T-helper 1 cell treated with Interleukin-12 subunit alpha and Interleukin-12 subunit beta and Interleukin-4 antibody, amounts not matched to agents 30 ng/mL and 1 ng/mL, for 36 hours (primary cell): ENCODE measurements at regions not wholly inside any gene's neighbourhood (a gene's known extent, or its start where the extent isn't known, plus 50 kb on each side); places are given as distances from the start of the nearest gene placed in this dataset.

Source experiments
- intact Hi-C: fragments of 100-400 bp; cut with micrococcal nuclease; formaldehyde crosslinking; loops from one replicate; pipeline ENCODE4 v1.15.1; 2024

GRCh38 chr1:60388092-60388987 is 314.8 kb upstream of the C1orf87 start:
- intact Hi-C loops, result no loop called here

GRCh38 chr1:60387175-60387574 is 313.6 kb upstream of the C1orf87 start:
- intact Hi-C loops, result no loop called here

DNA sequence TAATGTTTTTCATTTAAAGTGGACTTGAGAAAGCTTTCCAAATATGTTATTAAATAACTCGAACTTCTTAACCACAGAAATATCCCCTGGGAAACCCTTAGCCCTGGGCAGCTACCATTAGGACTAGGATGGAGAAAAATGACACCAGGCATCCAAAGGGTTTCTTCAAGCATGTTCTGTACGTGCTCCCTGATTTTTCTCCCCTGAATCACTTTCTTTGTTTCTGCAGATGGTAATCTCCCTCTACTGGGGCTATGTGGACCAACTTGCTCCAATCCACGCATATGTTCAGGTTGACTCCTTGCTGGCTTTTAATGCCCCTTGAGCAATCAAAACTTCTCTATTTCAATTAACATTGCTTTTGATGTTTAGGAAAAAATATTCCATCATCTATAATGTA is 312.7 kb upstream of the C1orf87 start:
- intact Hi-C loops, result no loop called here

DNA sequence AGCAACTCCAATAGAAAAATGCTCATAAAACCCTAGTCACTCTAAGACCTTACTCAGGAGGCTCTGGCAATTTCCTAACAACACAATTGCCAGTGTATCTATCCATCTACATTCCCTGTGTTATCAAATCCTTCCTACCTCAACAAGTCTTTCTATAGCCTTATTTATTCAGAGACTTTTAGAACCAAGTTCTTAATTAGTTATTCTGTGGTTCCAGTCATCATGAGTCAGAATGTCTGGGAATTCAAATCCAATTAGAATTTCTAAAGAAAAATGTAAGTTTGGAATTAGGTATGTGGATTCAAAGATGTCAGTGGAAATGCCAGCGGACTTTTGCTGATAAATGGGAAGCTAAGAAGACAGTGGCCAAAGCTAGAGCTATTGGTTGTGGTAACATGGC is 302.6 kb upstream of the C1orf87 start:
- intact Hi-C loops, result no loop called here

DNA sequence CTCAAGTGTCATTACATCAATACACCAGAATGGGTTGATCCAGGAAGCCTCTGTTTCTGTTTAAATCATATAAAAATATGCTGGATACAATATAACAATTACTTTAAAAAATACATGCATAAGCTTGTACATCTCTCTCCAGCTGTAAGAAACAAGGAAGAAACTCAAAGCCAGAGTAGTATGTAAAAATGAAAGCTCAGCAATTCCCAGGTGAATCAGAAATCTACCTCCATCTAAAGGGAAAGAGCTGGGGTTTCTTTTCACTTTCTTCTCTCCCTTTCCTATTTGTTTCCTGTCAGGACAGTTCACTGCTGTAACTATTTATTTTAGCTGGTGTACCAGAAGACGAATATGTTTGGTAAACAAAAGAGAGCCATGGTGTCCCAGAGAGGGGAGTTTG is 301.0 kb upstream of the C1orf87 start:
- intact Hi-C loops, result no loop called here

GRCh38 chr1:60367532-60367931 is 294.0 kb upstream of the C1orf87 start:
- intact Hi-C loops, result no loop called here

- intact Hi-C loops, result no loop called here
These were observed 285.9 kb upstream of the C1orf87 start for GRCh38 chr1:60359431-60359830.

- intact Hi-C loops, result no loop called here
These were observed 277.0 kb upstream of the C1orf87 start for GRCh38 chr1:60350531-60350930.

DNA sequence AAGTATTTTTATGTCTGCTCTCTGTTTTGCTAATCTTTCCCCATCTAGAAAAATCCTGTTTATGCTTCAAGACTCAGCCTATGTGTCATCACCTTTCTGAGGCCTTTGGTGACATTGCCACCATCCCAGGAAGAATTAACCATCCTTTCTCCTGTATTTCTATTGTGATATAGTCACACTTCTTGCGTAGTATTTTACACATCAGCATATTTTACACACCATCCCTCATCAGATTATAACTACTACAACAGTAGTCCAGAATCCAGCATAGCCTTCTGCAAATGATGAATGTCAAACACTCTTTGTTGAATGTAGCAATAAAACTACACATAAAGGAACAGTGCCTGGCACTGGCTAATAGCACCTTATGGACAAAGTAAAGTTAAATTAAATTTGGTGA is 275.3 kb upstream of the C1orf87 start:
- intact Hi-C loops, result no loop called here

DNA sequence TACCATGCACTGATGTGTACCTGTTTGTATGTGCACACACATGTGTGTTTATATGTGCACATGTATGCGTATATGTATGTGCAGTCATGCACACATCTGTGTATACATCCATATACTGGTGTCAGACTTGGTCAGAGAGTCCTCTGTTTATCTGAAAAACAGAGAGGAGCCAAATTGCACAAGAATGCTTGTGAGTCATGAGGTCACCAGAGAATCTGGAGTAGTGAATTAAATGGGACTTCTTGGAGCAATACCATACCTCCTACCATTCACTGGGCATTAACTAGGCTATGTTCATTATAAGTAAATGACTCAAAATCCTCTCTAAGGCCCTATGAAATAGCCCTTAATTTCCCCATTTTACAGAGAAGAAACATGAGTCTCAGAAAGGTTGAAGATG is 272.1 kb upstream of the C1orf87 start:
- intact Hi-C loops, result no loop called here

- intact Hi-C loops, result no loop called here
These were observed 271.5 kb upstream of the C1orf87 start for GRCh38 chr1:60345049-60345448.

- intact Hi-C loops, result no loop called here
These were observed 270.2 kb upstream of the C1orf87 start for GRCh38 chr1:60343736-60344135.

GRCh38 chr1:60342569-60342968 is 269.0 kb upstream of the C1orf87 start:
- intact Hi-C loops, result no loop called here

DNA sequence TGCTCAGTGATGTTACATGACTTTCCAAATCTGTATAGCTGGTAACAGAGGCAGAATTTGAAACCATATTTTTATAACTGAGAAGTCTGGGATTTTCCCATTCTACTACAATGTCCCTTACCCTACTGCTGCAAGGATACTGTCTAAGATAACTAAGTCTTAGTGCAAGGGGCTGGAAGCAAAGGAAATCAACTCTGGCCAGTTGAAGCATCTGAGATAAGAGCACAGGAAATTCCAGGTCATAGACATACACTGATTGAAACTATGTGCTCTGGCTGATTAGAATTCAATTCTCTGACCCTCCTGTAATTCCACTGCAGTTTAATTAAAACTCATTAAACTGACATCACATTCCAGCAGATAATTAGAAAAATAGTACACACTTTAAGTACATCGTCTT is 267.7 kb upstream of the C1orf87 start:
- intact Hi-C loops, result no loop called here

DNA sequence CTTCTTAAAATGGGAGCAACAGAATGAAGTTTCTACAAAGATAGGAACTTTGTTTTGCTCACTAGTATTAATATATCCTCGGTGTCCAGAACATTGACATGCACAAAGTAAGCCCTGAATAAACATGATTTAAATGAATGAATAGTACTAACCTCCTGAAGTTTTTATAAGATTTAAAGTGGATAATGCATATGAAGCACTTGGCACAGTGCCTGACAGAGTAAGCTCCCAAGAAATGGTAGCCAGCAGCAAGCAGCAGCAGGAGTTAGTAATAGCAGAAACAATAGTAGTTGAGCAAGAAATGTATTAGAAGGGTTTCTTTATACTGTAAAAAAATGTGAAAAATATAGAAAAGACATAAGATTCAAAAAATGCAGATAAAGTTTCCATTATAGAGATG is 258.1 kb upstream of the C1orf87 start:
- intact Hi-C loops, result no loop called here

GRCh38 chr1:60329651-60330050 is 256.1 kb upstream of the C1orf87 start:
- intact Hi-C loops, result no loop called here

- intact Hi-C loops, result no loop called here
These were observed 238.3 kb upstream of the C1orf87 start for GRCh38 chr1:60311838-60312237.

DNA sequence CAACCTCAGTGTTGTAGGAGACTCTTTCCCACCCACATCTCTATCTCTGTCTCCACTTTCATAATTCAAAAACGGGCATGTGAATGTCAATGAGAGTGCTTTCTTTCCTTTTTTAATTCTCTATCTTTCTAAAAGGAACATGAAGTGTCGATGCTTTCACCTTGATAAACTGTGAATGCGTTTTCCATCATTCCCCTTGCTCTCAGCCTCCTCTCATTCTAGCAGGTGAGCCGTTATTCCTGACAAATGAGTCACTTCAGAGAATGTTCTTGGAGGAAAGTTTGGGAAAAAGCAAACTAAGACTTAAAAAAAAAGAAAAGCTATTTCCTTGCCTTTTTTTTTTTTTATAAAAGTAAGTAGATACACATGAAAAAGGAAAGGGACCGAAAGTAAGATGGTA is 226.0 kb upstream of the C1orf87 start:
- intact Hi-C loops, result no loop called here

DNA sequence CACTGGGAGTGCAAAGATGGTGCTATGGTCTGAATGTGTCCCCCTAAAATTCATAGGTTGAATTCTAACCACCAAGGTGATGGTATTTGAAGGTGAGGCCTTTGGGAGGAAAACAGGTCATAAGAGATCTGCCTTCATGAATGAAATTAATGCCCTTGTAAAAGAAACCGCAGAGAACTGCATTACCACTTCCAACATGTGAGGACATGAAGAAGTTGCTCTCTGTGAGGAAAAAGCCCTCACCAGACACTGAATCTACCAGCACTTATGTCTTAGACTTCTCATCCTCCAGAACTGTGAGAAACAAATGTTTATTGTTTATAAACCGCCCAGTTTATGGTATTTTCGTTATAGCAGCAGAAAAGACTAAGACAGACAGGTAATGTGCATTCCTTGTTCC is 224.7 kb upstream of the C1orf87 start:
- intact Hi-C loops, result no loop called here

DNA sequence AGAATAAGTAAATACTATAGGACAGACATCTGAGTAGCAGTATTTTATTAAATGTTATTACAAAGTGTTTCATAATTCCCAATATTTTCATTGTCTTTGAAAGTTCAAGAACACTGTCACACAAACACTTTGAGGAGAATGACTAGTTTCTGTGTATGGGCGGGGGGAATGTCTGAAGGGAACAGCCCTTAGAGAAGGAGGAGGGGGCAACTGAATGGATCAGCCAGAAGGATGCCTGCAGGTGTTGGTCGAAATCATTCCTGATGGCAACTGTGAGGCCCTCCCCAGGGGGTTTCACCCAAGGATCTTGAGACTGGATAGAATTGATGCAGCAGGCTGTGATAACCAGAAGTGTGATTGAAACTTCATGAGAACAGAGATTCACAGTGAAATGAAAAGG is 223.2 kb upstream of the C1orf87 start:
- intact Hi-C loops, result no loop called here

DNA sequence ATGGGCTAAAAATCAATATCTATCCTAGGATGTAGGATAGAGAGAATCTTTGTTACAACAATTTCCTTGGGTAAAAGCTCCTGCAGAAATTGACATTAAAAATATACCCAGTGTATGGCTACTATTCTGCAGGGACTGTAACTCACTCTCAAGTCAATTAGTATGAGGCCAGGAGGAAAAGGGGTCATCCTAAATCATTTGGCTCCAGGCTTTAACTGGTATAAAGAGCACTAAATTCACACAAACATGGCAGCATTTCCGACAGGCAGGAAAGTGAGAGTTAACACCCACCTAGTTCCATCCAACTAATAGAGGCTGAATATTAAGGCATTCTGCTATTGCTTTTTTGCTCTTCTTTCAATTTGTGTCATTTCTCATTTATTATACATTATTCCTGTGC is 218.6 kb upstream of the C1orf87 start:
- intact Hi-C loops, result no loop called here

DNA sequence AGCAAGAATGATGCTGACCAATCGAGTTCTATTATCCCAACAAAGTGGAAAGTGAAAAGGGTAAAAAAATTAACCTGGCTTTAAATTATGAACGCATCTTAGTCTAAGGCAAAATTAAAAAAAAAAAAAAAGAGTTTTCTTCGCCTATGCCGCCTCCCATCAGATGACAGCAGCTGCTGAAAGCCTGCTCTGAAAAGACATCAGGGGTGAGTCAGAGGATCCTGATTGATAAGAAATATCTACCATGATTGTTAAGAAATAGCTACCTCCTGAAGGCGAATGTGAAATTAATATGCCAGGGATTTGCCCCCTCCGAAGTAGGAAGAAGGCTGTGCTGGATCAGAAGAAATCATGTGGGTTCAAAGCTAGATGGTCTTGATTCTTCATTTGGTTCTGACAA is 216.8 kb upstream of the C1orf87 start:
- intact Hi-C loops, result no loop called here

- intact Hi-C loops, result no loop called here
These were observed 214.0 kb upstream of the C1orf87 start for GRCh38 chr1:60287536-60287935.

DNA sequence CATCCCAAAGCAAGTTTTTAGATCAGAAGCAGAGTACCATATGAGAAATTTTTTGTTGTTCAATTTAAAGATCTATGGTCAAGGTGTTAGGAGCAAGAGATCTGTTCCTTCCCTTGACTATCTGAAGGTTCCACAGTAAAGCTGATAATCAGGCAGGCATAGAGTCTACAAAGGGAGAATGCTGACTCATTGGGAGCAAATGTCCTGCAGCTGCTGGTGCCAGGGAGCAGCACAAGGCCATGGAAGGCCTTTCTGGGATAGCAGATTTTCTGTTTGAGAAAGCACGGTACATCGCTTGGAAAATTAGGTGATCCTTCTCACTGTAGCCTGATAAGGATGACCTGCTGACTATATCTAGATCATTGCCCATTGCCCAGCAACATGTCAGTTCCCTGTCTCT is 210.1 kb upstream of the C1orf87 start:
- intact Hi-C loops, result no loop called here
